ENCODE measurements at regions not wholly inside any gene's neighbourhood (a gene's known extent, or its start where the extent isn't known, plus 50 kb on each side); places are given as distances from the start of the nearest gene placed in this dataset.

DNA sequence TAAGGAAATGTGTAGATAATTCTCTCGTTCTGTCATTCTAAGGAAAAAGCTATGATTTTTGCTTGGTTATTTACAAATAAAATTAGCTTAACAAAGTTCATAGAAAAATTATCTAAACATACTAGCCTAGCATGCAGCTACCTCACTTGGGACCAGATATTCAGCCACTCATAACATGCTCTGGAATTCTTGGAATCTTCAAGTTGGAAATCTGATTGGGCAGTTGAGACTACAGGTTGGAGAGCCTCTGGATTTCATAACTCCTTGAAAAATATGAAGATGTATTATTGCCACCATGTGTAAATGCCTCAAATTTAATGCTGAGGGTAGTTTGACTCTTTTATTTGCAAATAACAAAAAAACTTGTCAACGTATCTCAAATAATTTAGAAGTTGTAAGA is 132.2 kb upstream of the GULP1 start:
- no peak overlapping the region for H3K4me3 ChIP-seq (ENCODE audit: low read depth, low read length)
- TF ChIP-seq, protein P1, sequence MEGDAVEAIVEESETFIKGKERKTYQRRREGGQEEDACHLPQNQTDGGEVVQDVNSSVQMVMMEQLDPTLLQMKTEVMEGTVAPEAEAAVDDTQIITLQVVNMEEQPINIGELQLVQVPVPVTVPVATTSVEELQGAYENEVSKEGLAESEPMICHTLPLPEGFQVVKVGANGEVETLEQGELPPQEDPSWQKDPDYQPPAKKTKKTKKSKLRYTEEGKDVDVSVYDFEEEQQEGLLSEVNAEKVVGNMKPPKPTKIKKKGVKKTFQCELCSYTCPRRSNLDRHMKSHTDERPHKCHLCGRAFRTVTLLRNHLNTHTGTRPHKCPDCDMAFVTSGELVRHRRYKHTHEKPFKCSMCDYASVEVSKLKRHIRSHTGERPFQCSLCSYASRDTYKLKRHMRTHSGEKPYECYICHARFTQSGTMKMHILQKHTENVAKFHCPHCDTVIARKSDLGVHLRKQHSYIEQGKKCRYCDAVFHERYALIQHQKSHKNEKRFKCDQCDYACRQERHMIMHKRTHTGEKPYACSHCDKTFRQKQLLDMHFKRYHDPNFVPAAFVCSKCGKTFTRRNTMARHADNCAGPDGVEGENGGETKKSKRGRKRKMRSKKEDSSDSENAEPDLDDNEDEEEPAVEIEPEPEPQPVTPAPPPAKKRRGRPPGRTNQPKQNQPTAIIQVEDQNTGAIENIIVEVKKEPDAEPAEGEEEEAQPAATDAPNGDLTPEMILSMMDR (IDR thresholded peaks at IDR 0.05; ENCODE audit: low read depth, low read length) = no peak

DNA sequence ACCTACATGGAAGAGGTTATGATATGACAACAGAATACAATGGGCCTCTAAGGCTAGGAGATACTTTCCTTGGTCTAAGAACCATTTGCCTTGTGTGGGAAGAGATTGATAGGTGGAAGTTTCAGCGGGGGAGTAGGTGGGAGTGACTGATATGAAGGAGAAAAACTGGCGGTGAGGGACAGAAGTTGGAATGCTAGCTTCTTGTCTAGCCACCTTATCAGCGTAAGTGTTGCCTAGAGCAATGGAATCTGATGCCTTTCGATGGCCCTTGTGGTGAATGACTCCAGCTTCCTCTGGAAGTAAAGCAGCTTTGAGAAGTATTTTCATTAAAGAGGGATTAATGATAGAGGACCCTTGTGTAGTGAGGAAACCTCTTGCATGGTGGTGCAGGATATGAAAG is 121.3 kb upstream of the GULP1 start:
- no peak overlapping the region for H3K4me3 ChIP-seq (ENCODE audit: low read depth, low read length)
- TF ChIP-seq, protein P1 (IDR thresholded peaks at IDR 0.05; ENCODE audit: low read depth, low read length) = no peak

DNA sequence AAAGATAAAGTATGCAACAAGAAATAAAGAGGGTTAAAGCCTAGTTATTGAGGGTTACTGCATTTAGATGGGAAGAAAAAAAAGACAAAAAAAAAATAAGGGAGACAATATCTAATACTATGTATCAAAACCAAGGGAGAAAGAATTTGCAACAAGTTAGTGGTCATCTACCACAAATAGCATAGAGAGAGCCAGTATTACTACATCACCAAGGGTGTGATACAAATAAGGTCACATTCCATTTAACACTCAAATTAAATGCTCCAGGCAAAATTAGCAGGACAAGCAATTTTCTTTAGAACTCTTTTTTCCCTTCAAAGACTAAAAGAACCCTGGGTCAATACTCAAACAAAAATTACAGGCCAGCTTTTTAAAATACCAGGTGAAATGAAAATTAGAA is 115.1 kb upstream of the GULP1 start:
- TF ChIP-seq, protein P1 (IDR thresholded peaks at IDR 0.05; ENCODE audit: low read depth, low read length) = no peak
- H3K4me3 ChIP-seq (ENCODE audit: low read depth, low read length) = no peak overlapping the region

DNA sequence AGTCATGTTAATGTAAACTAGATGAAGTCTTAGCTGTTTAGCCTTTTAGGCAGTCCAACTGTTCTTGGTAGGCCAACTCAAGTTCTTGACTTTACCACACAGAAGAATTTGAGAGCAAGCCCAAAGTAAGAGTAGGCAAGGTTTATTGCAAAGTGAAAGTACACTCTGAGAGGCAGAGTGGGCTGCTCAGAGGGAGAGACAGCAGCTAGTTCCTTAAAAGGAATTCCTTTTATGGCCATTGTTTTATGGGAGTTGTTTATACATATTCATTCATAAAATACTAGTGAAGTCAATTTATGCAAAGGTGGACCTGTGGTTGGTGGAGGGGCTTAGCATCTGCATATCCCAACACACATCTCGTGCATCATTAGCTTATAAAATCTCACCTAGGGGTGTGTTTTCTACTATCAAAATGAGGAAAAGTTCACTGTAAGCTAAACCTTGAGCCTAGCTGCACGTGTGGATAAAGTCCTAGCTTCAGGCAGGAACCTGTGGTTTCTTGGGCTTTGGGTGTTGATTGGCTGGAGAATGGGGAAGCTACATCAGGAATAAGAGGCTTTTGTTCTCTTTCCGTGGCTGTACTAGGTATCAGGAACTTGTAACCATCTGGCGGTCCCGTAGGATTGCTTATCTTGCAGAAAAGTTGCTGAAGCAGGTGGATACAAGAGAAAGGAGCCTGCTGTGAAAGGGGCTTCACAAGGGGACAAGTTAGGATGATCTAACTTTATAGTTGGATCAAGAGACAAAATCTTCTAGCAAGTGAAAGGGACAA is 110.4 kb upstream of the GULP1 start:
- TF ChIP-seq, protein P1 (IDR thresholded peaks at IDR 0.05; ENCODE audit: low read depth, low read length) = no peak
- H3K4me3 ChIP-seq (ENCODE audit: low read depth, low read length) = no peak overlapping the region

DNA sequence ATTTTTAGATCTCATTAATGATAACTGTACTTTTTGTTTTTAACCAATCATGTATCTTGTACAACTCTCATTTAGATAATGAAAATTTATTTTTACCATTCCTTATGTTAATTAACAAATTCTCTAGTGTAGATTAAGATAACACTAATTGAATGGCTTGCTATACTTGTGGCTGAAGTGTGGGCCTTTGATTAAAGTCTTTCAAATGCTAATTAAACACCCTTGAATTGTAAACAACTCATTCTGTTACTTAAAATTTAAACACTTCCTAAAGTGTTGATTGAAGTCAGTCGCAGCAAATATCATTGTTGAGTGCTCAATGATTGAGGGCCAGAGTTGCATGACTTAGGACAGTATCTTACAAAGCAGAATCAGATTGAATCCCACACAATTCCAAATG is 109.8 kb upstream of the GULP1 start:
- TF ChIP-seq, protein P1 (IDR thresholded peaks at IDR 0.05; ENCODE audit: low read depth, low read length) = no peak
- H3K4me3 ChIP-seq (ENCODE audit: low read depth, low read length) = no peak overlapping the region

DNA sequence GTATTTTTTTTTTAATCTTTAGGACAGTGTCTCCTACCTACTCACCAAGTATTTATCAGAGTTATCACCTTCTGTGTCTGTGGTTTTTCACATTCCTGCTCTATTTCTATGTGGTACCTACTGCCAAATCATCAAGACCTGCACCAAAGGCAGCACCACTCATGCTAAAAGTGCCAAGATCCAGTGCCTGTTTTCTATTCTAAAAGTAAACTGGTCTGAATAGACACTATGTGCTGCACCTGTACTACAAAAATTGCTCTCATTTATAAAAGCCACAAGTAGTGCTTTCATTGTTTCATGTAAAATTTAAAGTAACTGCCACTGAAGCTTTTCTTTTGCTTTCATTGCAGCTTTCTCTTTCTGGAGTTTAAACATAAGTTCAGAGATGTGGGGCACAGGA is 103.9 kb upstream of the GULP1 start:
- no peak overlapping the region for H3K4me3 ChIP-seq (ENCODE audit: low read depth, low read length)
- TF ChIP-seq, protein P1 (IDR thresholded peaks at IDR 0.05; ENCODE audit: low read depth, low read length) = no peak

DNA sequence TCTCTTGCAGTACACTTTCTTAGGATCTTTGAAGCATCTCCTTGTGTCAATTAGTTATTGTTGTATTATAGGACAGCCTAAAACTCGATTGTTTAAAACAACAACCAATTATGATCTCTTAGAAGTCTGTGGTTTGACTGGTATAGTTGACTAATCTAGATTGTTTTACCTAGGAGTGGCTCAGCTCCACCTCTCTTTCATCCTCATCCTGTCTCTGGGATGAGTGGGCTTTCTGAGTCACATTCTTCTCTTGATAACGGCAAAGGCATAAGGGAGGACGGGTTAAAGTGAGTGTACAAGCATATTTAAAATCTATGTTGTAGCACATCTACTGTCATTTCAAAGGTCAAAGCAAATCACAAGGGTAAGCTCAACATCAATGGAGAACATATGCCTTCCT is 102.3 kb upstream of the GULP1 start:
- H3K4me3 ChIP-seq (ENCODE audit: low read depth, low read length) = no peak overlapping the region
- TF ChIP-seq, protein P1 (IDR thresholded peaks at IDR 0.05; ENCODE audit: low read depth, low read length) = no peak
